ENCODE measurements at regions not wholly inside any gene's neighbourhood (a gene's known extent, or its start where the extent isn't known, plus 50 kb on each side); places are given as distances from the start of the nearest gene placed in this dataset.
"Not testable (repeated sequence)": the region's sequence is repeated elsewhere in the genome, so short reads cannot be mapped to it uniquely, and the experiment has no call there.

DNA sequence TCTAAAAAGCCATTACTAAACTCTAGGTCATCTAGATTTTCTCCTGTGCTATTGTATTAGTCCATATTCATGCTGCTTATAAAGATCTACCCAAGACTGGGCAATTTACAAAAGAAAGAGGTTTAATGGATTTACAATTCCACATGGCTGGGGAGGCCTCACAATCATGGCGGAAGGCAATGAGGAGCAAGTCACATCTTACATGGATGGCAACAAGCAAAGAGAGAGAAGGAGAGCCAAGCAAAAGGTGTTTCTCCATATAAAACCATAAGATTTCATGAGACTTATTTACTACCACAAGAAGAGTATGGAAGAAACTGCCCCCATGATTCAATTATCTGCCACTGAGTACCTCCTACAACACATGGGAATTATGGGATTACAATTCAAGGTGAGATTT is 69.6 kb upstream of the CCDC6 start:
- DNase-seq (ENCODE audit: low spot score) = not testable (repeated sequence)

DNA sequence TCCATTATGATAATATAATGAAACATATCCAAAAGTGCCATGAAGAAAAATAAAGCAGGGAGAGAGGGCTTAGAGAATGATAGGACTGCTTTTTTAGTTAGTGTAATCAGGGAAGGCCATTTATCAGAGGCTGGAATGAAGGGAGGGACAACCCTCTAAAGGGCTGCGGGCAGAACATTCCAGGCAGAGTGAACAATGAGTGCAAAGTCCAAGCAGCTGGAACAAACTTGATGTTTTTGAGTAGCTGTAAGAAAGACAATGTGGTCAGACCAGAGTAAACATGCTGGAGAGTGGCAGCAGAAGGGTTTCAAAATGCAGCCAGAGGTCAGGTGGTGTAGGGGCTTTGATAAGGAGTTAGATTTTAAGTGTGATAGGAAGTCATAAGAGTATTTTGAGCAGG is 65.6 kb upstream of the CCDC6 start:
- DNase-seq (ENCODE audit: low spot score) = peak; percentile 67

DNA sequence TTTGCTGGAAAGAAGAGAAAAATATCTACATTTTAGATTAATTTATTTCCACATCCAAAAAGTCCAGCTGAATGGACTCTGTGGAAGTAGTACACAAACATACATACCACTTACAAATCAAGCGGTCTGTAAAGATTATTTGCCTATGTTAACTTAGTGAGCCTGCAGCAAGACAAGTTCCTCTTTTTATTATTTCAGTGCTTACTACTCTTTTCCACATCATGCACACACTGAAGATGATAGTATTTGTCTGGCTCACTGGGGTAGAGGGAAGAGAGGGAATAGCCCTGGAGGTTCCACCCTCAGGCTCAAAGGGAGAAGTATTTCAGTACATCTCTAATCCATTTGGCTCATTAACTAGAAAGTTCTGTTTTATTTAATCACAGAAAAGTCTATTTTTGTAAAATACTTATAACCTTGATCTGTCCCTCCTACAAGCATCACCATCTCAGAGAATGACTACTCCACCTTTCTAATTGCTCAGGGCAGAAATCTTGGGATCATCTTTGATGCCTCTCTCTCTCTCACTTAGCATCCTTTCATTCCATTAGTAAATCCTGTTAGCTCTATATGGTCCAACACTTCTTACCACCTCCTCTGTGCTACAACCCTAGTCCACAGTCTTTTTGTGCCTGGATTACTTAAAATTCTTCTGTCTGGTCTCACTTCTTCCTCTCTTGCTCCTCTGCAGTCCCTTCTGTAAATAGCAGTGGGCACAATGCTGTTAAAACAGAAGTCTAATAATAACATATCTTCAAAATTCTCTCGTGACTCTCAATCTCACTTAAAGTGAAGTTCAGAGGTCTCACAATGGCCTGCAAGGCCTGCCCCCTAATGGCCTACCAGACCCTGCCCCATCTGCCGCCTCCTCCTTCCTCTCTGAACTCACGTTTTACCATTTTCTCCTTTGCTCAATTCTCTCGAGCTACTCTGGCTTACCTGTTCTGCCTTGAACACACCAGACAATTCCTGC is 64.3 kb upstream of the CCDC6 start:
- no peak for DNase-seq (ENCODE audit: low spot score)

DNA sequence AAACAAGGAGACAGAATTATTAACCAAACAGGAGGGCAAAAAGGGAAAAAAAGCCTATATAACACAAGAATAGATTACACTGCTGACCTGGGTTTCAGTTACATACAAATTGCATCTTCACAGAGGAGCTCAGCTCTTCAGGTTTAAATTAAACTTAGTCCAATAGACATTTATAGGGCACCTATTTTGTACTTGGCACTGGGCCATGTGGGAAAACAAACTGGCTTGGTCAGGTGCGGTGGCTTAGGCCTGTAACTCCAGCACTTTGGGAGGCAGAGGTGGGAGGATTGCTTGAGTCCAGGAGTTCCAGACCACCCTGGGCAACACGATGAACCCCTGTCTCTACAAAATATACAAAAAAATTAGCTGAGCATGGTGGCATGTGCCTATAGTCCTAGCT is 62.3 kb upstream of the CCDC6 start:
- no peak for DNase-seq (ENCODE audit: low spot score)

DNA sequence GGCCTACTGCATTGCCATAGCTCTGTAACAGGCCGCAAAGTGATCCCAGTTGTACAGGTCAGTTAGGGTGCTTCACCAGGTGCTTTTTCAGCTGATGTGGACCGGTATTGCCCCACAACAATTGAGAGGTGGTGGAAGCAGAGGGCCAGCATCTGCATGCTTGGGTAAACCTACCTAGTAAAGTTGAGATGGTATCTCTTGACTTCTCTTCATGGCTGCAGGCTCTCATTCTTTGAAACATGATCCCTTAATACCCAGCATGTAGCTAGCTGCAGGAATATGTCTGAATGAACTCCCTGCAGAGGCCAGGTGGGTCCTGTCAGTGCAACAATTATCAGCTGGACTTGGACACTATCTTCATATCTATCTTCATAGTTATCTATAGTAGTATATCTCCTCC is 60.7 kb upstream of the CCDC6 start:
- no peak for DNase-seq (ENCODE audit: low spot score)

DNA sequence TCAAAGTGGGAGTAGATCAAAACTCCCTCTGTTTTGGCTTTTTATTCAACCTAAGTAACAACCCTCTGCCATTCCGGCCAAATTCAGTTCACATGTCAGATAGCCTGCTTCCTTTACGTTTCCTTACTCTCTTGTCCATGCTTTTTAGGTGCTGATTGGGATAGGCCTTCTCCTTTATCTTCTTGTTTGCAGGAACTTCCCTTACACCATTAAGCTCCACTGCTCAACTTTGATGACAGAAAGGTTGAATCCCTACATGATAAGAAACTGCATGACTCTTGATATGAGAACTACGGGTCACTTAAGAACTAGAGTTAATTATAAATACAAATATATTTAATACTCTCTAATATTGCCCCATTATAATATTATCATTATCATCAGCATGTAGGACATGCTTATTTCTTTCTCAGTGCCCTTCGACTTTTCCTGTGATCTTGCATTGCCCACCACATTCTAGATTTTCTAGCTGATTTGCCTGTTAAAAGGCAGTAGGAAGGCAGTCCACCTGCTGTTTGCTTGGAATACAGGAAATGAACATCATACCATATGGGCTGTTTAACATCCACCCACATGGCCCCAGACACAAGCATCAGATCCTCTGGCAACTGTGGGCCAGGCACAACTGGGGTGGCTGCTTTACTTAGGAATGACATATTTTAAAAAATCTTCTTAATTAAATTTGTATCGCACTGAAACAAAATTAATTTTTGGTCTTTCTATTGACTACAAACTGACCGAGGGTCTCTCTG is 59.7 kb upstream of the CCDC6 start:
- DNase-seq (ENCODE audit: low spot score) = no peak

DNA sequence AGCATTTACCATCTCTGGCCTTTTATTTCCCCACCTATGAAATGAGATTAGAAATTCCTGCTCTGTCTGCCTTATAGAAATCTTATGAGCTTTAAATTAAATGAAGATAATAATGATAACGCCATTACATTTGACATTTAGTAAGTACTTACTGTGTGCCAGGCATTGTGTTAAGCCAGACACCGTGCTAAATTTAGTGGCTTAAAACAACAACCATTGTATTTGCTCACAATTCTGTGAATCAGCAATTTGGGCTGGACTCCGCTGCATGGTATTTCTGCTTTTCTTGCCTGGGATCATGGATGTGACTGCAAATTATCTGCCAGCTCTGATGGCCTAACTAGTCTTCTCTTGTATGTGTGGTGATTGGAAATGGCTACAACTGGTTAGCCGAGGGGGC is 56.4 kb upstream of the CCDC6 start:
- DNase-seq (ENCODE audit: low spot score) = no peak

DNA sequence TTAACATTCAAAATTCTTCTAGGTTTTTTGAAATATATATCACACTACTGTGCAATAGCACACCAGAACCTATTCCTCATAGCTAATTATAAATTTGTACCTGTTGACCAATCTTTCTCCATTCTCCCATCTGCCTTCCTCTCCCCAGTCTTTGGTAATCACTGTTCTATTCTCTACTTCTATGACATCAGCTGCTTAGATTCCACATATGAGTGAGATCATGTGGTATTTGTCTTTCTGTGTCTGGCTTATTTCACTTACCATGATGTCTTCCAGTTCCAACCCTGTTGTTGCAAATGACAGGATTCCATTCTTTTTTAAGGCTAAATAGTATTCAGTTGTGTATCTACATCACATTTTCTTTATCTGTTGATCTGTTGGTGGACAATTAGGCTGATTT is 54.4 kb upstream of the CCDC6 start:
- DNase-seq (ENCODE audit: low spot score) = no peak

DNA sequence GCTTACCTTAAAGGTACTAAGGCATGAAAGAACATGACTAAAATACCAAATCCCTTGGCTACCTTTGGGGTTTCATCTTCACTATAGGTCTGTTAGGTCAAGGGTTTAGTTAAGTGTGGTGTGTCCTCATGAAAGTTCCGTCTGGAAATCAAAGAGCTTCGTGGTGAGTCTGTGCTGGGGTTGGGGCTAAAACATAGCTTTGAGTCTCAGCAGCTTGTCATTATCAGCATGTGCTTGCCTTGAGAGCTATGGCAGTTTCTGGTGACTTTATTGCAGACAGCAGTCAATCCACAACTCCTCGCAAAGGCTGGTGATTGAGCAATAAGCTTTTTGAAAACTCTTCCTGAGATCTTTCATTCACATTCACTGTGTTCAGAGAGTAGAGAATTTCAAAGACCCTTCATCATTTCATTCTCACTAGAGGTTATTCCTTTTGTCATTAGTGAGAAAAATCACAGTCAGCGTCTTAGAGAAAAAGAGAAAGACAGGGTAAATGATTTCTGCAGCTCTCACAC is 53.2 kb upstream of the CCDC6 start:
- no peak for DNase-seq (ENCODE audit: low spot score)

DNA sequence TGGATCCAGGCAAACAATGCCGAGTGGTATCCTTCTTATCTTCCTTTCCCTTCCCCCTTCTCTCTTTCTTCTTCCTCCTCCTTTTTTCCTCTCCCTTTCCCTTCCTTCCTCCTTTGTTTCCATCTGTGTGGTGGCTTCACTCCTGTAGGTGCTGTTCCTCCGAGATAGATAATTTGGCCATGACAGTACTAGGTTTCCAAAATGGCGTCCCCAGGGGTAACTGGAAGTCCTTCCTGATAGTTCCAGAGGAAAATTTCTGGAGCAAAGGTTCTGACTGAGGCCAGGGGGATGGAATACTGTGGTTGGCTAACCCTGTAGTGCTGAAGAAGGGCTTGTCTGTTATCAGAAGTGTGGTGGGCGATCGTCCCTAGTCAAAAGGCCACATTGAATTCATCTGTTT is 52.5 kb upstream of the CCDC6 start:
- DNase-seq (ENCODE audit: low spot score) = no peak

DNA sequence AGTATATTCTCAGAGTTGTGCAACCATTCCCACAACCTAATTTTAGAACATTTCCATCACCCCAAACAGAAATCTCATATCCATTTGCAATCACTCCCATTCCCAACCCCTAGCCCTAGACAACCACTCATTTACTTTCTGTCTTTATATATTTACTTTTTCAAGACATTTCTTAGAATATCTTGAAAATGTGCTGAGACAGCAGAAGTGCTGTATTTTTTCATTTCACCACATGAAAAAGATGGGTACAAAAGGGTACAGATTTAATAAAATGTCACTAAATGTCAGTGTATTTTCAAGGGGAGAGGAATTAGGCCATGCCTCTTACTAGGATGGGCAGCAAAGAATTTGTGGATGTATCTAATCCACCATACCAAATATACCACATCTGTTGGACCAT is 51.6 kb upstream of the CCDC6 start:
- DNase-seq (ENCODE audit: low spot score) = no peak
